ENCODE measurements at regions not wholly inside any gene's neighbourhood (a gene's known extent, or its start where the extent isn't known, plus 50 kb on each side); places are given as distances from the start of the nearest gene placed in this dataset.

- H3K9me3 ChIP-seq: no peaks in the 10 kb centered on the region
- no peak for DNase-seq
- no peaks in the 10 kb centered on the region for H3K4me1 ChIP-seq
- no peak for TF ChIP-seq CTCF (IDR thresholded peaks at IDR 0.05)
- intact Hi-C loops (cut with DNase I; ENCODE audit: low total_unique reads): no loop called here
- no peaks in the 10 kb centered on the region for H3K27me3 ChIP-seq
- no peak overlapping the region for H3K27ac ChIP-seq
- H3K4me3 ChIP-seq: no peak overlapping the region
- H3K36me3 ChIP-seq: no peaks in the 10 kb centered on the region
Measured at GRCh38 chr9:99399474-99399873, 177.4 kb downstream of the SEC61B start.

GRCh38 chr9:99400184-99400731 is 178.2 kb downstream of the SEC61B start:
- DNase-seq: no peak
- H3K27ac ChIP-seq: no peak overlapping the region
- intact Hi-C loops (cut with DNase I; ENCODE audit: low total_unique reads): no loop called here
- no peaks in the 10 kb centered on the region for H3K27me3 ChIP-seq
- no peaks in the 10 kb centered on the region for H3K9me3 ChIP-seq
- H3K36me3 ChIP-seq: no peaks in the 10 kb centered on the region
- no peak for TF ChIP-seq CTCF (IDR thresholded peaks at IDR 0.05)
- no peaks in the 10 kb centered on the region for H3K4me1 ChIP-seq
- no peak overlapping the region for H3K4me3 ChIP-seq

- H3K36me3 ChIP-seq: no peaks in the 10 kb centered on the region
- no peak for TF ChIP-seq CTCF (IDR thresholded peaks at IDR 0.05)
- intact Hi-C loops (cut with DNase I; ENCODE audit: low total_unique reads): no loop called here
- no peaks in the 10 kb centered on the region for H3K27me3 ChIP-seq
- H3K4me3 ChIP-seq: no peak overlapping the region
- no peaks in the 10 kb centered on the region for H3K4me1 ChIP-seq
- no peaks in the 10 kb centered on the region for H3K9me3 ChIP-seq
- no peak for DNase-seq
- H3K27ac ChIP-seq: no peak overlapping the region
Measured at GRCh38 chr9:99401680-99402504, 179.8 kb downstream of the SEC61B start.

GRCh38 chr9:99403371-99403770 is 181.3 kb downstream of the SEC61B start:
- DNase-seq: no peak
- Histone ChIP-seq H3K36me3 (no peaks in the 10 kb centered on the region), H3K27ac (no peak overlapping the region), H3K4me1 (no peaks in the 10 kb centered on the region), H3K27me3 (no peaks in the 10 kb centered on the region), H3K9me3 (no peaks in the 10 kb centered on the region), H3K4me3 (no peak overlapping the region)
- no peak for TF ChIP-seq CTCF (IDR thresholded peaks at IDR 0.05)
- intact Hi-C loops (cut with DNase I; ENCODE audit: low total_unique reads): no loop called here

GRCh38 chr9:99405359-99405758 is 183.3 kb downstream of the SEC61B start:
- no peak for DNase-seq
- H3K9me3 ChIP-seq: no peaks in the 10 kb centered on the region
- no peaks in the 10 kb centered on the region for H3K4me1 ChIP-seq
- H3K27ac ChIP-seq: no peak overlapping the region
- TF ChIP-seq CTCF (IDR thresholded peaks at IDR 0.05): no peak
- H3K27me3 ChIP-seq: no peaks in the 10 kb centered on the region
- intact Hi-C loops (cut with DNase I; ENCODE audit: low total_unique reads): no loop called here
- no peaks in the 10 kb centered on the region for H3K36me3 ChIP-seq
- H3K4me3 ChIP-seq: no peak overlapping the region

All from tibial artery (tissue), 4 donors.